OCI-LY3 (cell line): ENCODE measurements at regions not wholly inside any gene's neighbourhood (a gene's known extent, or its start where the extent isn't known, plus 50 kb on each side); places are given as distances from the start of the nearest gene placed in this dataset.
"Not testable (repeated sequence)": the region's sequence is repeated elsewhere in the genome, so short reads cannot be mapped to it uniquely, and the experiment has no call there.

Source experiments
- H2AFZ ChIP-seq: fragments of 200-600, 300-600 bp; shearing (Covaris generic); 2 replicates; pipeline ENCODE4 v1.6.0; 2014; ENCODE audit warnings: antibody characterized with exemption, low read depth, low read length
- H3K27ac ChIP-seq: fragments of 200-600, 300-600 bp; sonication (generic); 2 replicates; pipeline ENCODE4 v1.5.1; 2014; ENCODE audit warnings: mild to moderate bottlenecking, low read length, moderate library complexity, mixed read lengths
- H3K27me3 ChIP-seq: fragments of 200-600, 300-600 bp; sonication (generic); 2 replicates; pipeline ENCODE4 v1.6.1; 2014; ENCODE audit warnings: low read depth, low read length, mixed read lengths
- H3K36me3 ChIP-seq: fragments of 200-600, 300-600 bp; sonication (generic); replicated peaks from 2 replicates; pipeline ENCODE3; 2014; ENCODE audit warnings: low read depth, low read length, mixed read lengths
- H3K4me1 ChIP-seq: fragments of 300-600, 200-600 bp; sonication (generic); 2 replicates; pipeline ENCODE4 v1.6.1; 2014; ENCODE audit warnings: low read length, mixed read lengths
- H3K4me2 ChIP-seq: fragments of 200-600, 300-600 bp; sonication (generic); 2 replicates; pipeline ENCODE4 v1.6.1; 2014; ENCODE audit warnings: low read length, mixed read lengths
- H3K4me3 ChIP-seq: fragments of 300-600, 200-600 bp; sonication (generic); 2 replicates; pipeline ENCODE4 v1.5.1; 2014; ENCODE audit warnings: antibody characterized with exemption, mild to moderate bottlenecking, low read length, moderate library complexity
- H3K79me2 ChIP-seq: fragments of 300-600, 200-600 bp; shearing (Covaris generic); 2 replicates; pipeline ENCODE4 v1.6.1; 2014; ENCODE audit warnings: mild to moderate bottlenecking, low read length, mixed read lengths
- H3K9ac ChIP-seq: fragments of 300-600, 200-600 bp; shearing (Covaris generic); 2 replicates; pipeline ENCODE4 v1.6.0; 2014; ENCODE audit warnings: mild to moderate bottlenecking, low read length, moderate library complexity
- H3K9me3 ChIP-seq: fragments of 200-600, 300-600 bp; shearing (Covaris generic); 2 replicates; pipeline ENCODE4 v1.6.1; 2014; ENCODE audit warnings: low read length, mixed read lengths; ENCODE audit not compliant: insufficient read depth
- H4K20me1 ChIP-seq: fragments of 200-600, 300-600 bp; sonication (generic); 2 replicates; pipeline ENCODE4 v1.6.1; 2016; ENCODE audit warnings: low read length, mixed read lengths; ENCODE audit not compliant: insufficient read depth
- CTCF ChIP-seq: fragments of 200-600, 300-600 bp; sonication (generic); IDR thresholded peaks from 2 replicates; pipeline ENCODE4 v1.5.1; 2014; ENCODE audit warnings: antibody characterized with exemption, low read length, low read depth
- EZH2phosphoT487 ChIP-seq: fragments of 200-600 bp; shearing (Covaris generic); IDR thresholded peaks from 2 replicates; pipeline ENCODE4 v1.6.1; 2018; ENCODE audit warnings: antibody characterized with exemption, mixed run types, low read depth

GRCh38 chr21:27359141-27359540, 392.3 kb upstream of the ADAMTS5 start:
- no peak overlapping the region for H3K4me3 ChIP-seq
- TF ChIP-seq EZH2phosphoT487 = no peak
- no peak for TF ChIP-seq CTCF
- H3K27ac ChIP-seq = no peak overlapping the region
- H4K20me1 ChIP-seq = no peaks in the 10 kb centered on the region
- no peak overlapping the region for H3K4me2 ChIP-seq
- H3K9me3 ChIP-seq = no peaks in the 10 kb centered on the region
- no peaks in the 10 kb centered on the region for H3K27me3 ChIP-seq
- no peak overlapping the region for H2AFZ ChIP-seq
- H3K4me1 ChIP-seq = no peaks in the 10 kb centered on the region
- H3K9ac ChIP-seq = no peak overlapping the region
- no peaks in the 10 kb centered on the region for H3K79me2 ChIP-seq
- H3K36me3 ChIP-seq = no peaks in the 10 kb centered on the region

GRCh38 chr21:27352885-27353284, 386.0 kb upstream of the ADAMTS5 start:
- no peaks in the 10 kb centered on the region for H4K20me1 ChIP-seq
- H2AFZ ChIP-seq = no peak overlapping the region
- no peaks in the 10 kb centered on the region for H3K36me3 ChIP-seq
- H3K4me1 ChIP-seq = no peaks in the 10 kb centered on the region
- no peak overlapping the region for H3K4me3 ChIP-seq
- no peaks in the 10 kb centered on the region for H3K9me3 ChIP-seq
- H3K9ac ChIP-seq = no peak overlapping the region
- no peak for TF ChIP-seq EZH2phosphoT487
- no peak for TF ChIP-seq CTCF
- H3K4me2 ChIP-seq = no peak overlapping the region
- no peak overlapping the region for H3K27ac ChIP-seq
- no peaks in the 10 kb centered on the region for H3K79me2 ChIP-seq
- no peaks in the 10 kb centered on the region for H3K27me3 ChIP-seq

GRCh38 chr21:27346041-27346448, 379.2 kb upstream of the ADAMTS5 start:
- Histone ChIP-seq H3K79me2 (no peaks in the 10 kb centered on the region), H3K27ac (no peak overlapping the region), H2AFZ (no peak overlapping the region), H3K4me3 (no peak overlapping the region), H3K36me3 (no peaks in the 10 kb centered on the region), H3K4me2 (no peak overlapping the region), H3K27me3 (no peaks in the 10 kb centered on the region), H4K20me1 (no peaks in the 10 kb centered on the region), H3K9ac (no peak overlapping the region), H3K4me1 (peaks cover 4% of the 10 kb centered on the region; the same call in 1 of the 2 replicates), H3K9me3 (no peaks in the 10 kb centered on the region)
- no peak for TF ChIP-seq CTCF

- Histone ChIP-seq H3K4me2 (no peak overlapping the region), H3K9me3 (no peaks in the 10 kb centered on the region), H3K36me3 (no peaks in the 10 kb centered on the region), H3K79me2 (no peaks in the 10 kb centered on the region), H4K20me1 (no peaks in the 10 kb centered on the region), H3K9ac (no peak overlapping the region), H3K4me1 (peaks cover 4% of the 10 kb centered on the region; the same call in 1 of the 2 replicates), H3K27me3 (no peaks in the 10 kb centered on the region), H3K27ac (no peak overlapping the region), H2AFZ (no peak overlapping the region), H3K4me3 (no peak overlapping the region)
- TF ChIP-seq EZH2phosphoT487 (no peak), CTCF (no peak)
Measured at GRCh38 chr21:27339902-27340301, 373.0 kb upstream of the ADAMTS5 start.

GRCh38 chr21:27338007-27338406, 371.1 kb upstream of the ADAMTS5 start:
- not testable (repeated sequence) for H2AFZ ChIP-seq, H3K79me2 ChIP-seq, H3K4me2 ChIP-seq, H3K4me3 ChIP-seq, H3K27me3 ChIP-seq, H3K9ac ChIP-seq, H3K4me1 ChIP-seq, H3K9me3 ChIP-seq, H3K36me3 ChIP-seq, H4K20me1 ChIP-seq, H3K27ac ChIP-seq
